A549 (cell line): ENCODE measurements at regions not wholly inside any gene's neighbourhood (a gene's known extent, or its start where the extent isn't known, plus 50 kb on each side); places are given as distances from the start of the nearest gene placed in this dataset.

Experiments
- CHD2 ChIP-seq: fragments of 150-350 bp; IDR thresholded peaks from 2 replicates; pipeline ENCODE4 v1.6.1; 2014; ENCODE audit warnings: low read length; ENCODE audit not compliant: partially characterized antibody
- CTCF ChIP-seq: fragments of >200 bp; sonication (Bioruptor Twin); formaldehyde crosslinking; IDR thresholded peaks from 3 replicates; pipeline ENCODE4 v1.5.1; 2016
- ELK1 ChIP-seq: fragments of 150-350 bp; IDR thresholded peaks from 2 replicates; pipeline ENCODE4 v1.6.1; 2014; ENCODE audit warnings: low read depth, mild to moderate bottlenecking, low read length
- JUNB ChIP-seq: fragments of >200 bp; sonication (Bioruptor Twin); formaldehyde crosslinking; IDR thresholded peaks from 2 replicates; pipeline ENCODE4 v1.6.1; 2016
- KDM1A ChIP-seq: fragments of 200-600 bp; sonication (generic); IDR thresholded peaks from 2 replicates; pipeline ENCODE4 v1.6.1; 2016; ENCODE audit warnings: low read depth, mild to moderate bottlenecking
- POLR2A ChIP-seq: IDR thresholded peaks from 2 replicates; pipeline ENCODE4 v1.6.1; 2012; ENCODE audit warnings: mild to moderate bottlenecking, low read length
- POLR2AphosphoS2 ChIP-seq: conservative IDR thresholded peaks from 2 replicates; pipeline ENCODE4 v1.6.1; 2012; ENCODE audit warnings: low read length, improper control_type of control experiment, inconsistent platforms
- RCOR1 ChIP-seq: fragments of 150-350 bp; IDR thresholded peaks from 2 replicates; pipeline ENCODE4 v1.6.1; 2014; ENCODE audit warnings: antibody characterized with exemption, low read length, low read depth

- TF ChIP-seq POLR2A (no peak), JUNB (no peak), POLR2AphosphoS2 (no peak), CTCF (no peak), KDM1A (no peak), ELK1 (no peak), RCOR1 (no peak), CHD2 (no peak)
These were observed 324.4 kb downstream of the AJAP1 start for GRCh38 chr1:4978660-4979390.
